ENCODE measurements at regions not wholly inside any gene's neighbourhood (a gene's known extent, or its start where the extent isn't known, plus 50 kb on each side); places are given as distances from the start of the nearest gene placed in this dataset.
"Not testable (repeated sequence)": the region's sequence is repeated elsewhere in the genome, so short reads cannot be mapped to it uniquely, and the experiment has no call there.

DNA sequence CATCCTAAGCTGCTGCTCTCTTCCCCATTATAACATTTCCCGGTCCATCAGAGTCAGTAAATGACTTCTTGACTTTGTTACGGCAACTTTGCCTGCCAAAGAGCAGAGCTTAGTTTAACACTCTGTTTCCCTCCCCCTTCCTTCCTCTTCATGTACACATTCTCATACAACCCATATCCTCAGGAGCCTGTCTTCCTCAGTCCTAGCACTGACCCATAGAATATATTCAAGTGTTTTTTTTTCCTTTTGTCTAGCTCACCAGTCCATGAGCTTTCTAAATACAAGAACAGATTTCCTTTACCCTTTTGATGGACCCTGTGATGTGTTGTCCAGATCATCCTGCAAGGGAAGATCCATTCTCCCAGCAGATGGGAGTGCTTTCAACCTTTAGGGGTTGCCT is 97.0 kb upstream of the MON1B start:
- no peak overlapping the region for H3K4me3 ChIP-seq (ENCODE audit: low read depth, low read length)
- TF ChIP-seq, protein P1, sequence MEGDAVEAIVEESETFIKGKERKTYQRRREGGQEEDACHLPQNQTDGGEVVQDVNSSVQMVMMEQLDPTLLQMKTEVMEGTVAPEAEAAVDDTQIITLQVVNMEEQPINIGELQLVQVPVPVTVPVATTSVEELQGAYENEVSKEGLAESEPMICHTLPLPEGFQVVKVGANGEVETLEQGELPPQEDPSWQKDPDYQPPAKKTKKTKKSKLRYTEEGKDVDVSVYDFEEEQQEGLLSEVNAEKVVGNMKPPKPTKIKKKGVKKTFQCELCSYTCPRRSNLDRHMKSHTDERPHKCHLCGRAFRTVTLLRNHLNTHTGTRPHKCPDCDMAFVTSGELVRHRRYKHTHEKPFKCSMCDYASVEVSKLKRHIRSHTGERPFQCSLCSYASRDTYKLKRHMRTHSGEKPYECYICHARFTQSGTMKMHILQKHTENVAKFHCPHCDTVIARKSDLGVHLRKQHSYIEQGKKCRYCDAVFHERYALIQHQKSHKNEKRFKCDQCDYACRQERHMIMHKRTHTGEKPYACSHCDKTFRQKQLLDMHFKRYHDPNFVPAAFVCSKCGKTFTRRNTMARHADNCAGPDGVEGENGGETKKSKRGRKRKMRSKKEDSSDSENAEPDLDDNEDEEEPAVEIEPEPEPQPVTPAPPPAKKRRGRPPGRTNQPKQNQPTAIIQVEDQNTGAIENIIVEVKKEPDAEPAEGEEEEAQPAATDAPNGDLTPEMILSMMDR (IDR thresholded peaks at IDR 0.05; ENCODE audit: control insufficient read depth, extremely low read depth, insufficient read depth) = no peak
- DNase-seq (ENCODE audit: low read depth) = no peak

DNA sequence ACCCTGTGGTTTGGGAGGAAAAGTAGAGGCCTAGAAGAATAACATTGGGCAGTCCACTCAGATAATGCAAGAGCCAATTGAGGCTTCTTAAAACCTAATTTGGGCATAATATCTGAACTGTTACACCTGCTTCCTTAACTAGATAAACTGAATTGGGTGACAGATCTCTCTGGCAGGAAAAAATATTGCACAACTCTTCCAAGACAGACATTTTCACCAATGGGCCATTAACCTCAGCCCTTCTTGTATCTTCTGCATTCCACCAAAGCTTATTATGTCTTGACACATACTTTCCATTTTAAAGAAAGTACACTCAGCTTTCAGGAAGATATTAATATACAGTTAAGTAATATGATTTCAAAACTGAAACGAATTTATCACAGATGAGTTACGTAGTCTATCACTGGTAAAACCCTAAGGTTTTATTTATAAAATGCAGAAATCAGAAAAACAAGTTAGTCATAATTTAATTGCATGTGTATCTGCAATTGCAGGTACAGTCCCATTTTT is 79.9 kb upstream of the MON1B start:
- TF ChIP-seq, protein P1 (IDR thresholded peaks at IDR 0.05; ENCODE audit: control insufficient read depth, extremely low read depth, insufficient read depth) = no peak
- no peak for DNase-seq (ENCODE audit: low read depth)
- H3K4me3 ChIP-seq (ENCODE audit: low read depth, low read length) = no peak overlapping the region

DNA sequence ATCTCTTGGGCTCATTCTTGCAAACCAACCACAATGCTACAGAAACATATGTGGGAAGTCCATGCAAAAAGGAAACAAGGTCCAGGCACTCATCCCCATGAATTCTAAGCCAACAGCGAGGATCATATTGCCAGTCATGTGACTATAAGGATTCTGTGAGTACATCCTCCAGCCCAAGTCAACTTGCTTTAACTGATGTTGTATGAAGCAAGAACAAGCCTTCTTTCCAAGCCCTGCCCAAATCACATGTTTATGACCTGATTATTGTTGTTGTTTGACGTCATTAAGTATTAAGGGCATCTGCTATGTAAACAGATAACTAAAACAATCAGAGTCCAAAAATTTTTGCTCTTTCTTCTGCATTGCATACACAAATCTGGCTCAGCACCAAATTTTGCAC is 78.2 kb upstream of the MON1B start:
- no peak for DNase-seq (ENCODE audit: low read depth)
- no peak overlapping the region for H3K4me3 ChIP-seq (ENCODE audit: low read depth, low read length)
- TF ChIP-seq, protein P1 (IDR thresholded peaks at IDR 0.05; ENCODE audit: control insufficient read depth, extremely low read depth, insufficient read depth) = no peak

DNA sequence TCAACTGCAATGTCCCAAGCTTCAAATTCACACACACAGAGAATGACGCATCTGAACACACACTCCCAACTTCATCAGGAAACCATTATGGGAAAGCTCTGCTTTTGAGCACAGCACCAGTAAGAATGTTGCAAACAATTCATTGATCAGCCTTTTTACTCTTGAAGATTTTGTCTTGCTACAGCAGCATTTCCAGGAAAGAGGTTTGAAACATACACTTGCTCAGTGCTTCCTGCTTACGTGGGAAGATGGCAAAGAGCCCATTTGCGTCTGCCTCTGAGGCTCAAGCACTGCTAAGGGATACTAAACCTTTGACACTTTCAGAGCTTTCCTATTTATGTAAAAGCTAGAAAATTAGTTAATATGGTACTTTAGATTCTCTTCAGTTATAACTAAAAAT is 77.2 kb upstream of the MON1B start:
- TF ChIP-seq, protein P1 (IDR thresholded peaks at IDR 0.05; ENCODE audit: control insufficient read depth, extremely low read depth, insufficient read depth) = no peak
- DNase-seq (ENCODE audit: low read depth) = no peak
- no peak overlapping the region for H3K4me3 ChIP-seq (ENCODE audit: low read depth, low read length)

DNA sequence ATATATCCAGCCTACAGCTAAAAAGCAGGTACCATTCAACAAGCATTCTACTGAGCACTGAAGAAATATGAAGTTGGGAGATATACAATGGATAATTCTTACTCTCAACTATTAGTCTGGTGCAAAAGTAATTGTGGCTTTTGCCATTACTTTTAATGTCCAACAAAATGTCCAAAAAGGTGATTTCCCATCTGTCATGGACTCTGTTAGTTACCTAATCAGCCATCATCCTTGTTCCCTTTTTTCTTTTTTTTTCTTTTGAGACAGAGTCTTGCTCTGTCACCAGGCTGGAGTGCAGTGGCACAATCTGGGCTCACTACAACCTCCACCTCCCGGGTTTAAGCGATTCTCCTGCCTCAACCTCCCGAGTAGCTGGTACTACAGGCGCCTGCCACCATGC is 76.6 kb upstream of the MON1B start:
- H3K4me3 ChIP-seq (ENCODE audit: low read depth, low read length); DNase-seq (ENCODE audit: low read depth): not testable (repeated sequence)

DNA sequence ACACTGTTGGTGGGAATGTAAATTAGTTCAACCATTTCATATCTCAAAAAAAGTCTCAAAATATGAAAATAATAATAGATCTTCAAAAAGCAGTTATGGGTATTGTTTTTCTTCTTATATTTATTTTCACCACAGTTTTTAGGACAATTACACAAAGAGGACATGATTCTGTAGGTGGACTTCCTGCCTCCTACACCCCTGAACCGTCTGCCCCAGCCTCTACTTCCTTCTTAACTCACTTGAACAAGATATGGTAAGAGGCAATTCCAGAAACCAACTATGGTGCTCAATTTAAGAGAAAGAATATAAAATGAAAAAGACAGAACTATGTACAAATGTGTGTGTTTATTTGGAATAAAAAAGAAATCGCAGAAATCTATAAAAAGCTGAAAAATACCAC is 74.1 kb upstream of the MON1B start:
- no peak overlapping the region for H3K4me3 ChIP-seq (ENCODE audit: low read depth, low read length)
- TF ChIP-seq, protein P1 (IDR thresholded peaks at IDR 0.05; ENCODE audit: control insufficient read depth, extremely low read depth, insufficient read depth) = no peak
- no peak for DNase-seq (ENCODE audit: low read depth)

DNA sequence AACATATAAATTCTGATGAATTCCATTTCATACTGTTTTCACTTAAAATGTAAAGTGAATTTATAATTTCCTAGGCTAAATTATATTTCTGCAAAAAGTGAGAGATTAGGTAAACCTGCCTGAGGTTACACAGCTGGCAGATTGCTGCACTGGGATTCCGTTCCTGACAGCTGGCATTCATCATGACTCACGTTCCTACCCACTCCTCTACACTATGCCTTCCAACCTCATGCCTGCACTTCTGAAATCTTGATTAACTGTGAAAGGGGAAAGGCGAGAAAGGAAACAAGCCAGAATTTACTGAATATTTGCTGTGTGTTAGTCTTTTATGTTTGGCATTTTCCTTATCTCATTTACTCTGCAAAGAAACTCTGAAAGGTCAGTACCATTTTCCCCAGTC is 73.3 kb upstream of the MON1B start:
- TF ChIP-seq, protein P1 (IDR thresholded peaks at IDR 0.05; ENCODE audit: control insufficient read depth, extremely low read depth, insufficient read depth) = no peak
- H3K4me3 ChIP-seq (ENCODE audit: low read depth, low read length) = no peak overlapping the region
- no peak for DNase-seq (ENCODE audit: low read depth)
